ENCODE measurements at regions not wholly inside any gene's neighbourhood (a gene's known extent, or its start where the extent isn't known, plus 50 kb on each side); places are given as distances from the start of the nearest gene placed in this dataset.

DNA sequence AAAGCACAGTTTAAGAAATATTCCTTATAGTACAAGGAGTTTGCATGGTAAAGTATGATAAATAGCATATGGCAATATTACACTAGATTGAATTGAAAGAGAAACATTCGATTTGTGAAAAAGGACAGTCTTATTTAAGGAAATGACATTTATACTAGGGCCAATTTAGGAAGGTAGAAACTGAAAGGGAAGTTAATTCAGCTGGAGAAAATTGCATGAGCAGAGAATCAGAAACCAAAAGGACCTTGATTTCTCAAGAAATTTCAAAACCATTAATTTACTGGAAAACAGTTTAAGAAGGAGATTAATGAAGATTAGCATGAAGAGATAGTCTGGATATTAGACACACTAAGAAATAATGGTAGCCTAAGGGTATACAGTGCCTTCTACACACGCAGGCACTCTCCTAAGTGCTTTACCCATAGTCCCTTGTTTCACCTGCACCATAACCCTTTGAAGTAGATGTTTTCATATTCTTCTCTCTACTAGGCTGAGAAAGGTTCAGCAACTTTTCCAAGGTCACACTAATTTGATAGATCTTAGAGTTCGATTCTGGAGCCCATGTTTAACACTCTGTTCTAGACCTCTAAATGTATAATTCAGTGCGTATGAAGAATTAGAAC, 259.1 kb upstream of the SLIT2 start:
- H3K27me3 Mint-ChIP-seq (ENCODE audit: low read depth) = no peaks in the 10 kb centered on the region; the same call in 1 of the 2 replicates
- DNase-seq = no peak
- H3K4ac ChIP-seq (ENCODE audit: low read depth, low read length) = no peak overlapping the region
- no peaks in the 10 kb centered on the region for H3K4me1 Mint-ChIP-seq
- H4K91ac ChIP-seq (ENCODE audit: insufficient read length, low read depth, low read length) = no peak overlapping the region
- no peak overlapping the region for H3K27ac Mint-ChIP-seq
- H3K79me1 ChIP-seq (ENCODE audit: insufficient read depth, low read depth, low read length, poor library complexity, severe bottlenecking) = no peaks in the 10 kb centered on the region
- H3K9me3 ChIP-seq (ENCODE audit: control insufficient read depth, low read depth, low read length) = no peaks in the 10 kb centered on the region
- no peak overlapping the region for H3K4me3 Mint-ChIP-seq
- no peak overlapping the region for H2BK5ac ChIP-seq (ENCODE audit: insufficient read length, low read length)
- no peak overlapping the region for H3K27ac ChIP-seq (ENCODE audit: insufficient read length, low read depth, low read length)
- no peak overlapping the region for H3K23ac ChIP-seq (ENCODE audit: insufficient read length, low read depth, low read length)
- no peaks in the 10 kb centered on the region for H3K4me1 ChIP-seq (ENCODE audit: insufficient read depth, low read length)
- no peaks in the 10 kb centered on the region for H3K79me2 ChIP-seq (ENCODE audit: insufficient read depth, low read length)
- H3K18ac ChIP-seq (ENCODE audit: insufficient read length, low read depth, low read length) = no peak overlapping the region
- H2AK5ac ChIP-seq (ENCODE audit: insufficient read length, low read length) = no peak overlapping the region
- TF ChIP-seq, protein P1, sequence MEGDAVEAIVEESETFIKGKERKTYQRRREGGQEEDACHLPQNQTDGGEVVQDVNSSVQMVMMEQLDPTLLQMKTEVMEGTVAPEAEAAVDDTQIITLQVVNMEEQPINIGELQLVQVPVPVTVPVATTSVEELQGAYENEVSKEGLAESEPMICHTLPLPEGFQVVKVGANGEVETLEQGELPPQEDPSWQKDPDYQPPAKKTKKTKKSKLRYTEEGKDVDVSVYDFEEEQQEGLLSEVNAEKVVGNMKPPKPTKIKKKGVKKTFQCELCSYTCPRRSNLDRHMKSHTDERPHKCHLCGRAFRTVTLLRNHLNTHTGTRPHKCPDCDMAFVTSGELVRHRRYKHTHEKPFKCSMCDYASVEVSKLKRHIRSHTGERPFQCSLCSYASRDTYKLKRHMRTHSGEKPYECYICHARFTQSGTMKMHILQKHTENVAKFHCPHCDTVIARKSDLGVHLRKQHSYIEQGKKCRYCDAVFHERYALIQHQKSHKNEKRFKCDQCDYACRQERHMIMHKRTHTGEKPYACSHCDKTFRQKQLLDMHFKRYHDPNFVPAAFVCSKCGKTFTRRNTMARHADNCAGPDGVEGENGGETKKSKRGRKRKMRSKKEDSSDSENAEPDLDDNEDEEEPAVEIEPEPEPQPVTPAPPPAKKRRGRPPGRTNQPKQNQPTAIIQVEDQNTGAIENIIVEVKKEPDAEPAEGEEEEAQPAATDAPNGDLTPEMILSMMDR (conservative IDR thresholded peaks at IDR 0.05) = no peak
- no peak overlapping the region for H2BK20ac ChIP-seq (ENCODE audit: low read depth, low read length, poor library complexity, severe bottlenecking)
- no CpG with 5 or more reads among the region's 4 CpGs for WGBS (ENCODE audit: extremely low coverage, insufficient read length, low lambda C conversion rate)
- no peak overlapping the region for H2BK120ac ChIP-seq (ENCODE audit: low read depth, low read length, poor library complexity, severe bottlenecking)
- no peak overlapping the region for H3K56ac ChIP-seq (ENCODE audit: insufficient read length, low read depth, low read length)
- no peak overlapping the region for H3K4me2 ChIP-seq (ENCODE audit: insufficient read depth, insufficient read length, low read length)
- no peak overlapping the region for H3T11ph ChIP-seq (ENCODE audit: low read length)
- H3K36me3 Mint-ChIP-seq (ENCODE audit: insufficient read depth in 1 of 3, low read depth in 3 of 3) = no peaks in the 10 kb centered on the region
- H4K5ac ChIP-seq (ENCODE audit: insufficient read length, low read depth, low read length) = no peak overlapping the region
- H4K8ac ChIP-seq (replicated peaks; ENCODE audit: insufficient read length, low read depth, low read length) = no peak overlapping the region
- no peak overlapping the region for H3K9ac ChIP-seq (ENCODE audit: extremely low read depth, insufficient read length, low read length)
- no peak overlapping the region for H2BK12ac ChIP-seq (ENCODE audit: insufficient read length, low read depth, low read length)
- H3K9me3 Mint-ChIP-seq = no peaks in the 10 kb centered on the region
- no peaks in the 10 kb centered on the region for H4K20me1 ChIP-seq (ENCODE audit: control insufficient read depth, insufficient read depth, insufficient read length)
- H2BK15ac ChIP-seq (ENCODE audit: low read depth, low read length) = no peak overlapping the region
- H3K27me3 ChIP-seq (ENCODE audit: insufficient read depth, low read length) = no peaks in the 10 kb centered on the region
- no peaks in the 10 kb centered on the region for H3K23me2 ChIP-seq (ENCODE audit: insufficient read length, low read depth, low read length, poor library complexity, severe bottlenecking)
- no peak overlapping the region for H2AFZ ChIP-seq (ENCODE audit: low read length)
- no peak overlapping the region for H3K14ac ChIP-seq (ENCODE audit: insufficient read depth, low read length)
